Mesenchymal stem cell (in vitro differentiated cells and primary cell): ENCODE measurements at regions not wholly inside any gene's neighbourhood (a gene's known extent, or its start where the extent isn't known, plus 50 kb on each side); places are given as distances from the start of the nearest gene placed in this dataset.

Source experiments
- DNase-seq: peaks from one replicate; pipeline ENCODE4 v3.0.0-alpha.2; 2013
- H2AFZ ChIP-seq: one replicate; pipeline ENCODE4 v1.6.1; 2013; ENCODE audit warnings: low read depth, mild to moderate bottlenecking, control low read depth, inconsistent platforms, low read length, moderate library complexity
- H2AK5ac ChIP-seq: 2 replicates; pipeline ENCODE4 v1.6.1; 2013; ENCODE audit warnings: low read length, moderate library complexity, mild to moderate bottlenecking, inconsistent platforms; ENCODE audit not compliant: severe bottlenecking
- H2BK120ac ChIP-seq: one replicate; pipeline ENCODE4 v1.6.1; 2013; ENCODE audit warnings: low read depth, mild to moderate bottlenecking, inconsistent platforms, low read length, moderate library complexity
- H2BK12ac ChIP-seq, 2 experiments: one replicate each; pipeline ENCODE4 v1.6.1; 2013; ENCODE audit warnings: inconsistent platforms in 2 of 2, low read length in 2 of 2, mild to moderate bottlenecking in 2 of 2, moderate library complexity in 2 of 2, control low read depth in 1 of 2
- H2BK15ac ChIP-seq: one replicate; pipeline ENCODE4 v1.6.1; 2013; ENCODE audit warnings: mild to moderate bottlenecking, low read depth, inconsistent platforms; ENCODE audit not compliant: poor library complexity, severe bottlenecking
- H2BK5ac ChIP-seq: 2 replicates; pipeline ENCODE4 v1.6.1; 2013; ENCODE audit warnings: low read depth, mild to moderate bottlenecking, low read length, control low read depth, inconsistent platforms; ENCODE audit not compliant: poor library complexity, severe bottlenecking
- H3K14ac ChIP-seq, 2 experiments: one replicate each; pipeline ENCODE4 v1.6.1; 2013; ENCODE audit warnings: inconsistent platforms in 2 of 2, low read length in 2 of 2, control low read depth in 1 of 2, mild to moderate bottlenecking in 1 of 2, moderate library complexity in 1 of 2
- H3K18ac ChIP-seq, 2 experiments: one replicate each; pipeline ENCODE4 v1.6.1; 2013; ENCODE audit warnings: inconsistent platforms in 2 of 2, low read length in 2 of 2, control low read depth in 1 of 2, low read depth in 1 of 2, mild to moderate bottlenecking in 1 of 2
- H3K23ac ChIP-seq, 2 experiments: one replicate each; pipeline ENCODE4 v1.6.1; 2013; ENCODE audit warnings: inconsistent platforms in 2 of 2, low read length in 2 of 2, mild to moderate bottlenecking in 2 of 2, moderate library complexity in 2 of 2, control low read depth in 1 of 2
- H3K27ac ChIP-seq: 2 replicates; pipeline ENCODE4 v1.5.1; 2013; ENCODE audit warnings: mild to moderate bottlenecking, moderate library complexity, low read length, control low read depth, inconsistent platforms; ENCODE audit not compliant: poor library complexity, severe bottlenecking
- H3K27me3 ChIP-seq, 2 experiments: 2 replicates each; pipeline versions ENCODE4 v1.6.1 to v1.7.0; 2013; ENCODE audit warnings: low read length in 2 of 2, mild to moderate bottlenecking in 2 of 2, moderate library complexity in 2 of 2, control low read depth in 1 of 2, inconsistent platforms in 1 of 2; ENCODE audit not compliant: control insufficient read depth in 1 of 2, insufficient read depth in 1 of 2
- H3K36me3 ChIP-seq, 2 experiments: 2 replicates each; pipeline versions ENCODE4 v1.6.1 to v1.7.0; 2013; ENCODE audit warnings: low read length in 2 of 2, control low read depth in 1 of 2, inconsistent platforms in 1 of 2, low read depth in 1 of 2, mild to moderate bottlenecking in 1 of 2; ENCODE audit not compliant: insufficient read depth in 2 of 2, control insufficient read depth in 1 of 2
- H3K4ac ChIP-seq, 2 experiments: one replicate each; pipeline ENCODE4 v1.6.1; 2013; ENCODE audit warnings: inconsistent platforms in 2 of 2, low read length in 2 of 2, mild to moderate bottlenecking in 2 of 2, moderate library complexity in 2 of 2, control low read depth in 1 of 2, low read depth in 1 of 2
- H3K4me1 ChIP-seq: 2 replicates; pipeline ENCODE4 v1.6.1; 2013; ENCODE audit warnings: low read depth, low read length, control low read depth; ENCODE audit not compliant: control insufficient read depth, insufficient read depth
- H3K4me2 ChIP-seq: 2 replicates; pipeline ENCODE4 v1.6.1; 2013; ENCODE audit warnings: low read length, mild to moderate bottlenecking, inconsistent platforms; ENCODE audit not compliant: poor library complexity, severe bottlenecking
- H3K4me3 ChIP-seq, 2 experiments: 2 replicates each; pipeline versions ENCODE4 v1.5.1 to v1.7.0; 2013; ENCODE audit warnings: low read length in 2 of 2, mild to moderate bottlenecking in 2 of 2, control low read depth in 1 of 2, low read depth in 1 of 2; ENCODE audit not compliant: insufficient read depth in 1 of 2
- H3K79me1 ChIP-seq: replicated peaks from 2 replicates; pipeline ENCODE4 v1.6.1; 2013; ENCODE audit warnings: mild to moderate bottlenecking, control low read depth, low read length, inconsistent platforms; ENCODE audit not compliant: poor library complexity, severe bottlenecking
- H3K9ac ChIP-seq: 2 replicates; pipeline ENCODE4 v1.7.0; 2013; ENCODE audit warnings: mild to moderate bottlenecking, low read length, moderate library complexity
- H3K9me3 ChIP-seq: 2 replicates; pipeline ENCODE4 v1.7.0; 2013; ENCODE audit warnings: mild to moderate bottlenecking, low read length; ENCODE audit not compliant: control insufficient read depth
- H4K8ac ChIP-seq: one replicate; pipeline ENCODE4 v1.6.1; 2013; ENCODE audit warnings: inconsistent platforms, mild to moderate bottlenecking, low read length, moderate library complexity
- H4K91ac ChIP-seq: one replicate; pipeline ENCODE4 v1.6.1; 2013; ENCODE audit warnings: mild to moderate bottlenecking, low read length, inconsistent platforms
- WGBS: methylation state at CpG from one replicate; pipeline ENCODE4 v1.1.7; 2013; ENCODE audit warnings: mixed read lengths; 5-methylcytosine and 5-hydroxymethylcytosine counted together

DNA sequence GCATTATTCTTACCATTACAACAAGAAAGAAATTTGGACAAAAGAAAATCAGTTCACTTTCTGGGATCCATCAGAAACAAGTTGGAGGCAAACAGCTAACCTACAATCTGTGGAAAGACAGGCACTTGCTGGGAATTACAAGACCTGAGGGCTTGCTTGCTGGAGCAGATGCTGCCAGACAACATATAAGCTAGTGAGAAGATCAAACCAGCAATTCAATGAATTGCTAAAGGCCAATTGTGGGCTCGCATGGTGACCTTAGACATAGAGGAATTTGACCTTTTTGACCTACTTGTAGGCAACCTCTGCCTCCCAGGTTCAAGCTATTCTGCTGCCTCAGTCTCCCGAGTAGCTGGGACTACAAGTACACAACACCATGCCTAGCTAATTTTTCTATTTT lies 921.2 kb upstream of the CNTNAP5 start:
- H4K91ac ChIP-seq: no peak overlapping the region
- H2BK5ac ChIP-seq: no peak overlapping the region
- H2BK12ac ChIP-seq: no peak overlapping the region
- H3K23ac ChIP-seq: no peak overlapping the region
- H3K4me2 ChIP-seq: no peak overlapping the region
- no peak overlapping the region for H4K8ac ChIP-seq
- no peaks in the 10 kb centered on the region for H3K79me1 ChIP-seq
- no peak overlapping the region for H3K4me3 ChIP-seq
- DNase-seq: no peak
- no peak overlapping the region for H3K27ac ChIP-seq
- H3K9ac ChIP-seq: no peak overlapping the region
- H3K27me3 ChIP-seq: no peaks in the 10 kb centered on the region
- no peak overlapping the region for H2BK120ac ChIP-seq
- no peak overlapping the region for H3K18ac ChIP-seq
- 93% methylated on average over 1 of the region's 2 CpGs for WGBS
- no peak overlapping the region for H3K14ac ChIP-seq
- H2AFZ ChIP-seq: no peak overlapping the region
- H3K9me3 ChIP-seq: peaks cover 12% of the 10 kb centered on the region
- no peaks in the 10 kb centered on the region for H3K4me1 ChIP-seq
- H2AK5ac ChIP-seq: no peak overlapping the region
- no peak overlapping the region for H3K4ac ChIP-seq
- H2BK15ac ChIP-seq: no peak overlapping the region
- H3K36me3 ChIP-seq: no peaks in the 10 kb centered on the region

DNA sequence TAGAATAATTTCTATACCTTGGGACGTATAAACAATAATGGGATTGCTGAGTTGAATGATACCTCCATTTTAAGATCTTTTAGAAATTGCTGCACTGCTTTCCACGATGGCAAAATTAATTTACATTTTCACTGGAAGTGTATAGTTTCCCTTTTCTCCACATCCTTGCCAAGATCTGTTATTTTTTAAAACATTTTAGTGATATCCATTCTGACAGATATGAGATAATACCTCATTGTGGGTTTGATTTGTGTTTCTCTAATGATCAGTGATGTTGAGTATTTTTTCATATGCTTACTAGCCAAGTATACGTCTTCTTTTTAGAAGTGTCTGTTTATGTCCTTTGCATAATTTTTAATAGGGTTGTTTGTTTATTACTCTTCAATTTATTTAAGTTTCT lies 908.5 kb upstream of the CNTNAP5 start:
- no peak for DNase-seq
- H2BK15ac ChIP-seq: no peak overlapping the region
- no peak overlapping the region for H2AFZ ChIP-seq
- H3K4me2 ChIP-seq: no peak overlapping the region
- H3K23ac ChIP-seq: no peak overlapping the region
- no peaks in the 10 kb centered on the region for H3K27me3 ChIP-seq
- no peak overlapping the region for H3K9ac ChIP-seq
- H3K4ac ChIP-seq: no peak overlapping the region
- H3K79me1 ChIP-seq: no peaks in the 10 kb centered on the region
- H3K4me3 ChIP-seq: no peak overlapping the region
- no peaks in the 10 kb centered on the region for H3K36me3 ChIP-seq
- no peaks in the 10 kb centered on the region for H3K4me1 ChIP-seq
- no peak overlapping the region for H2BK120ac ChIP-seq
- no peak overlapping the region for H4K91ac ChIP-seq
- peaks cover 22% of the 10 kb centered on the region for H3K9me3 ChIP-seq
- H2BK12ac ChIP-seq: no peak overlapping the region
- WGBS: no CpG with 5 or more reads among the region's 3 CpGs
- H3K27ac ChIP-seq: no peak overlapping the region
- no peak overlapping the region for H4K8ac ChIP-seq
- H3K18ac ChIP-seq: no peak overlapping the region
- H2BK5ac ChIP-seq: no peak overlapping the region
- H3K14ac ChIP-seq: no peak overlapping the region
- no peak overlapping the region for H2AK5ac ChIP-seq

DNA sequence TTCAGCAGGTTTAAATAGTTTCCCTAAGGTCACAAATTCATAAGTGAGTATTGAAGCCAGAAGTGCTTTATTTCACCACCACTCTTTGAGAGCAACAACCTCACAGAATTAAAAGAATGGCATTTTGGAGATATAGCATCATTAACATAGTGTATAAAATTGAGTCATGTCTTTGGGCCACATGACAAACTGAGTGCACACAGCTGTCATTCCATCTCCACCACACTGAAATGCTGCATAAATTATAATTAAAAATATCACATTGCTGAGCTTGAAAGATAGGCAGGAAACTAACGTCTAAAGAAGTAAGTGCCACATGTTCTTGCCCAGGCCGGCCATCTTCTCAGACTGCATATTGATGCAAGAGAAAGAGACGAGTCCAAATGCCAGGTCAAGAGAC lies 897.9 kb upstream of the CNTNAP5 start:
- Histone ChIP-seq H3K36me3 (no peaks in the 10 kb centered on the region), H2BK15ac (no peak overlapping the region), H3K27ac (no peak overlapping the region), H3K27me3 (no peaks in the 10 kb centered on the region), H2AFZ (no peak overlapping the region), H3K4me1 (no peaks in the 10 kb centered on the region), H2BK12ac (no peak overlapping the region), H3K18ac (no peak overlapping the region), H3K9ac (no peak overlapping the region), H3K4me3 (no peak overlapping the region), H4K91ac (no peak overlapping the region), H3K4me2 (no peak overlapping the region), H2BK5ac (no peak overlapping the region), H3K9me3 (peaks cover 4% of the 10 kb centered on the region), H4K8ac (no peak overlapping the region), H3K79me1 (no peaks in the 10 kb centered on the region), H2BK120ac (no peak overlapping the region), H3K23ac (no peak overlapping the region), H2AK5ac (no peak overlapping the region), H3K4ac (no peak overlapping the region), H3K14ac (no peak overlapping the region)
- WGBS: 87% methylated on average over 3 of the region's 3 CpGs
- DNase-seq: no peak

DNA sequence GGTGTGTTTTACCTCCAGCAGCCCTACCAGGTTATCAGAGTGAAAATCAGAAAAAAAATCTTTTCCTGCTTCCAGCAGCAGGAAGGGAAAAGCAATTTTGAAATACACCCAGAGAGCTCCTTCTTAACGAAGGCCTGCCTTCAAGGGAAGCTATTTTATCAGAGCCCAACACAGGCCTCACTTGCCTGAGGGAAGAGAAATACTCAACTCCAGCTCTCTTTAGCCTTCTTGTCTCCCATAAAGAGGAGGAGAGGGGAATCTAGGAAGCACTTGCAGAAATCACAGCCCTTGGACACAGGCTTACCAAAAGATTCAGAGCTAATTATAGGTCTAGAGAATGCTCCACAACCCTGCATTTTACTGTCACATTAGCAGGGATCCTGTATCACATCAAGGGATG lies 896.1 kb upstream of the CNTNAP5 start:
- no peak overlapping the region for H2BK15ac ChIP-seq

More for the DNA sequence above, 896.1 kb upstream of the CNTNAP5 start:
- H3K4me3 ChIP-seq: no peak overlapping the region
- H2AFZ ChIP-seq: no peak overlapping the region
- no peak overlapping the region for H3K23ac ChIP-seq
- no peaks in the 10 kb centered on the region for H3K27me3 ChIP-seq
- no peak overlapping the region for H3K14ac ChIP-seq
- no peak overlapping the region for H2BK12ac ChIP-seq
- no peak overlapping the region for H3K4me2 ChIP-seq
- H3K18ac ChIP-seq: no peak overlapping the region
- H3K27ac ChIP-seq: no peak overlapping the region
- no peak overlapping the region for H3K4ac ChIP-seq
- no peaks in the 10 kb centered on the region for H3K79me1 ChIP-seq
- DNase-seq: no peak
- no peak overlapping the region for H2BK5ac ChIP-seq
- no peak overlapping the region for H4K8ac ChIP-seq
- no peak overlapping the region for H2BK120ac ChIP-seq
- H3K4me1 ChIP-seq: no peaks in the 10 kb centered on the region
- H3K9ac ChIP-seq: no peak overlapping the region
- no peak overlapping the region for H2AK5ac ChIP-seq
- peaks cover 4% of the 10 kb centered on the region for H3K9me3 ChIP-seq
- no CpG with 5 or more reads among the region's 1 CpG for WGBS
- H4K91ac ChIP-seq: no peak overlapping the region
- H3K36me3 ChIP-seq: no peaks in the 10 kb centered on the region
